NCI-H524 (cell line): ENCODE measurements at regions not wholly inside any gene's neighbourhood (a gene's known extent, or its start where the extent isn't known, plus 50 kb on each side); places are given as distances from the start of the nearest gene placed in this dataset.

Experiments used
- DNase-seq, 2 experiments: peaks; one replicate each; lab custom pipeline; 2025; lab: John Stamatoyannopoulos, UW

GRCh38 chr5:33371660-33372059 is 69.1 kb upstream of the TARS1 start:
- DNase-seq = no peak

GRCh38 chr5:33372721-33373472 is 67.9 kb upstream of the TARS1 start:
- DNase-seq = no peak

GRCh38 chr5:33375900-33376299 is 64.9 kb upstream of the TARS1 start:
- no peak for DNase-seq

GRCh38 chr5:33379757-33380156 is 61.0 kb upstream of the TARS1 start:
- no peak for DNase-seq

- DNase-seq = no peak
Observed at GRCh38 chr5:33381243-33381642, 59.5 kb upstream of the TARS1 start.
